Activated naive CD4-positive, alpha-beta T cell treated with anti-CD3 and anti-CD28 coated beads, Interleukin-2, amount 50 U/mL, for 16 hours (primary cell): ENCODE measurements at regions not wholly inside any gene's neighbourhood (a gene's known extent, or its start where the extent isn't known, plus 50 kb on each side); places are given as distances from the start of the nearest gene placed in this dataset.
"Not testable (repeated sequence)": the region's sequence is repeated elsewhere in the genome, so short reads cannot be mapped to it uniquely, and the experiment has no call there.

ENCODE experiments used
- DNase-seq: peaks from one replicate; pipeline ENCODE4 v3.0.0-alpha.2; 2020

- no peak for DNase-seq
These were observed 521.4 kb upstream of the SEMA3D start for GRCh38 chr7:85708221-85708620.

GRCh38 chr7:85705076-85705475 lies 518.2 kb upstream of the SEMA3D start:
- no peak for DNase-seq

GRCh38 chr7:85703251-85704010 lies 516.6 kb upstream of the SEMA3D start:
- DNase-seq = no peak

GRCh38 chr7:85702348-85702747 lies 515.5 kb upstream of the SEMA3D start:
- no peak for DNase-seq

- DNase-seq = no peak
These were observed 512.6 kb upstream of the SEMA3D start for GRCh38 chr7:85699482-85699881.

GRCh38 chr7:85695533-85695932 lies 508.7 kb upstream of the SEMA3D start:
- DNase-seq = no peak

- no peak for DNase-seq
These were observed 508.2 kb upstream of the SEMA3D start for GRCh38 chr7:85695041-85695440.

GRCh38 chr7:85693326-85693725 lies 506.5 kb upstream of the SEMA3D start:
- no peak for DNase-seq

- no peak for DNase-seq
These were observed 501.9 kb upstream of the SEMA3D start for GRCh38 chr7:85688712-85689111.

- DNase-seq = no peak
These were observed 499.7 kb upstream of the SEMA3D start for GRCh38 chr7:85686401-85687181.

GRCh38 chr7:85685901-85686300 lies 499.0 kb upstream of the SEMA3D start:
- DNase-seq = no peak

GRCh38 chr7:85682833-85683620 lies 496.2 kb upstream of the SEMA3D start:
- no peak for DNase-seq

GRCh38 chr7:85681241-85681640 lies 494.4 kb upstream of the SEMA3D start:
- DNase-seq = no peak

- DNase-seq = not testable (repeated sequence)
These were observed 488.2 kb upstream of the SEMA3D start for GRCh38 chr7:85675093-85675492.

GRCh38 chr7:85673876-85674275 lies 487.0 kb upstream of the SEMA3D start:
- DNase-seq = no peak

GRCh38 chr7:85669225-85669624 lies 482.4 kb upstream of the SEMA3D start:
- no peak for DNase-seq

- DNase-seq = no peak
These were observed 477.5 kb upstream of the SEMA3D start for GRCh38 chr7:85664341-85664740.

- DNase-seq = no peak
These were observed 472.5 kb upstream of the SEMA3D start for GRCh38 chr7:85659364-85659763.

GRCh38 chr7:85655252-85655651 lies 468.4 kb upstream of the SEMA3D start:
- DNase-seq = no peak

GRCh38 chr7:85644272-85644671 lies 457.4 kb upstream of the SEMA3D start:
- no peak for DNase-seq

- no peak for DNase-seq
These were observed 454.5 kb upstream of the SEMA3D start for GRCh38 chr7:85641331-85641730.

- DNase-seq = no peak
These were observed 451.5 kb upstream of the SEMA3D start for GRCh38 chr7:85638394-85638793.

- no peak for DNase-seq
These were observed 448.1 kb upstream of the SEMA3D start for GRCh38 chr7:85634951-85635350.
